Liver (tissue), 8 donors: ENCODE measurements at regions not wholly inside any gene's neighbourhood (a gene's known extent, or its start where the extent isn't known, plus 50 kb on each side); places are given as distances from the start of the nearest gene placed in this dataset.

Source experiments
- DNase-seq: peaks from one replicate; pipeline ENCODE4 v3.0.0-alpha.2; 2017; ENCODE audit warnings: low spot score
- H3K27ac ChIP-seq, 2 donors: one replicate each; pipeline ENCODE4 v1.7.0; 2013; ENCODE audit warnings: inconsistent platforms in 2 of 2, low read length in 2 of 2, control low read depth in 1 of 2, low read depth in 1 of 2, mild to moderate bottlenecking in 1 of 2
- H3K27me3 ChIP-seq, 4 donors: one replicate each; pipeline versions ENCODE4 v1.6.1 to v1.7.0; 2013; ENCODE audit warnings: low read length in 3 of 4, inconsistent platforms in 1 of 4, mild to moderate bottlenecking in 1 of 4, moderate library complexity in 1 of 4; ENCODE audit not compliant: control insufficient read depth in 4 of 4, insufficient read depth in 4 of 4
- H3K36me3 ChIP-seq, 4 donors: one replicate each; pipeline versions ENCODE4 v1.6.1 to v1.7.0; 2013; ENCODE audit warnings: low read length in 3 of 4, mild to moderate bottlenecking in 3 of 4, low read depth in 1 of 4, moderate library complexity in 1 of 4; ENCODE audit not compliant: control insufficient read depth in 4 of 4, insufficient read depth in 3 of 4
- H3K4me1 ChIP-seq, 4 donors: one replicate each; pipeline versions ENCODE4 v1.6.1 to v1.7.0; 2013; ENCODE audit warnings: low read length in 3 of 4, mild to moderate bottlenecking in 3 of 4, moderate library complexity in 1 of 4; ENCODE audit not compliant: control insufficient read depth in 4 of 4, insufficient read depth in 4 of 4
- H3K4me3 ChIP-seq, 3 donors: one replicate each; pipeline versions ENCODE4 v1.6.1 to v1.7.0; 2013; ENCODE audit warnings: low read length in 3 of 3, control low read depth in 1 of 3, low read depth in 1 of 3, mild to moderate bottlenecking in 1 of 3
- H3K9ac ChIP-seq, 2 donors: one replicate each; pipeline ENCODE4 v1.7.0; 2013; ENCODE audit warnings: low read length in 2 of 2, mild to moderate bottlenecking in 2 of 2, moderate library complexity in 2 of 2, control low read depth in 1 of 2, low read depth in 1 of 2
- H3K9me3 ChIP-seq, 4 donors: one replicate each; pipeline versions ENCODE4 v1.6.1 to v1.7.0; 2013; ENCODE audit warnings: low read length in 3 of 4; ENCODE audit not compliant: control insufficient read depth in 4 of 4
- CTCF ChIP-seq: fragments of 150-350 bp; IDR thresholded peaks from 2 replicates; pipeline ENCODE4 v1.5.1; 2017; ENCODE audit warnings: improper control_type of control experiment, low read depth, low read length; ENCODE audit not compliant: missing input control
- EGR1 ChIP-seq, 2 donors: IDR thresholded peaks; 2 replicates each; pipeline ENCODE4 v1.6.1; 2016 to 2018; ENCODE audit warnings: antibody characterized with exemption in 2 of 2, low read depth in 2 of 2
- FOXA1 ChIP-seq: IDR thresholded peaks from 2 replicates; pipeline ENCODE4 v1.6.1; 2016; ENCODE audit warnings: antibody characterized with exemption
- FOXA2 ChIP-seq: IDR thresholded peaks from 2 replicates; pipeline ENCODE4 v1.6.1; 2016; ENCODE audit warnings: antibody characterized with exemption
- HNF4A ChIP-seq, 2 donors: conservative IDR thresholded peaks; 2 replicates each; pipeline ENCODE4 v1.6.1; 2016; ENCODE audit warnings: antibody characterized with exemption in 2 of 2, mild to moderate bottlenecking in 2 of 2
- HNF4G ChIP-seq: IDR thresholded peaks from 2 replicates; pipeline ENCODE4 v1.6.1; 2016; ENCODE audit warnings: antibody characterized with exemption
- JUND ChIP-seq, 2 donors: IDR thresholded peaks; 2 replicates each; pipeline ENCODE4 v1.6.1; 2016; ENCODE audit warnings: antibody characterized with exemption in 2 of 2
- MAX ChIP-seq: IDR thresholded peaks from 2 replicates; pipeline ENCODE4 v1.6.1; 2016; ENCODE audit warnings: antibody characterized with exemption
- NR2F2 ChIP-seq: IDR thresholded peaks from 2 replicates; pipeline ENCODE4 v1.6.1; 2016; ENCODE audit warnings: antibody characterized with exemption
- RAD21 ChIP-seq, 2 donors: IDR thresholded peaks; 2 replicates each; pipeline ENCODE4 v1.6.1; 2016; ENCODE audit warnings: antibody characterized with exemption in 2 of 2, mild to moderate bottlenecking in 2 of 2
- REST ChIP-seq: IDR thresholded peaks from 2 replicates; pipeline ENCODE4 v1.6.1; 2016; ENCODE audit warnings: antibody characterized with exemption, mild to moderate bottlenecking
- RXRA ChIP-seq, 2 donors: IDR thresholded peaks; 2 replicates each; pipeline ENCODE4 v1.6.1; 2017 to 2018; ENCODE audit warnings: antibody characterized with exemption in 2 of 2, mild to moderate bottlenecking in 1 of 2
- SP1 ChIP-seq: IDR thresholded peaks from 2 replicates; pipeline ENCODE4 v1.6.1; 2018; ENCODE audit warnings: antibody characterized with exemption, mild to moderate bottlenecking
- TAF1 ChIP-seq: conservative IDR thresholded peaks from 2 replicates; pipeline ENCODE4 v1.6.1; 2016; ENCODE audit warnings: antibody characterized with exemption, mild to moderate bottlenecking
- YY1 ChIP-seq: IDR thresholded peaks from 2 replicates; pipeline ENCODE4 v1.6.1; 2016; ENCODE audit warnings: antibody characterized with exemption, mild to moderate bottlenecking
- ZBTB33 ChIP-seq: IDR thresholded peaks from 2 replicates; pipeline ENCODE4 v1.6.1; 2016; ENCODE audit warnings: antibody characterized with exemption
- WGBS: extraction: QIAGEN DNeasy Blood & Tissue Kit; methylation state at CpG from one replicate; pipeline ENCODE4 v1.1.7; 2013; 5-methylcytosine and 5-hydroxymethylcytosine counted together
- TF ChIP-seq, protein P1 (sequence below): IDR thresholded peaks from 2 replicates; pipeline ENCODE4 v1.6.1; 2016; ENCODE audit warnings: antibody characterized with exemption
- donor health status: healthy.
- donor health status: healthy.
- donor health status: healthy.
- donor health status: healthy.
- donor health status: healthy.

DNA sequence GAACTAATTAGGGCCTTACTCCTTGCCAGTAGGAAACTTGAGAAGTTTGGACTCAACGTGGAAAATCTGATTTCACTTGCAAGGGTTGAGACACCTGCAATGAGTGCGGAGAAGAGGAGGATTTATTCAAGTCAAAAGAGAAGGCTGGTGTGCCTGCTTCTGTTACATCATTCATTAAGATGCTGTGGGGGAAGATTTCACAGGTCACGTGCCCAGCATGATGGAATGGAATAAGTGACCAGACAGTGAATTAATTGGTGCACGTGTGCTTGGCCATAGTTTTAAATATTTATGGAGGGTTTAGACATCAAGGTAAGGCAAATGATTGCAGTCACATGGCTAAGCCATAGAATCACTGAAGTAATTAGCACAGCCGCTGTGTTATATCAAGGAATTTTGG, 155.0 kb downstream of the C7orf25 start:
- Histone ChIP-seq H3K9me3 (peaks cover 0 to 5% (median 4%) of the 10 kb centered on the region in 4 donors), H3K27ac (no peak overlapping the region), H3K9ac (no peak overlapping the region), H3K36me3 (no peaks in the 10 kb centered on the region), H3K27me3 (no peaks in the 10 kb centered on the region), H3K4me1 (no peaks in the 10 kb centered on the region), H3K4me3 (no peak overlapping the region)
- TF ChIP-seq HNF4A (conservative IDR thresholded peaks at IDR 0.05) = no peak
- TF ChIP-seq TAF1 = no peak
- TF ChIP-seq HNF4G = no peak
- TF ChIP-seq CTCF = no peak
- TF ChIP-seq MAX = no peak
- no peak for TF ChIP-seq YY1
- TF ChIP-seq SP1 = no peak
- TF ChIP-seq REST = no peak
- TF ChIP-seq FOXA1 = no peak
- TF ChIP-seq, protein P1, sequence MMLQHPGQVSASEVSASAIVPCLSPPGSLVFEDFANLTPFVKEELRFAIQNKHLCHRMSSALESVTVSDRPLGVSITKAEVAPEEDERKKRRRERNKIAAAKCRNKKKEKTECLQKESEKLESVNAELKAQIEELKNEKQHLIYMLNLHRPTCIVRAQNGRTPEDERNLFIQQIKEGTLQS = no peak
- no peak for TF ChIP-seq RXRA (IDR thresholded peaks at IDR 0.05)
- no peak for TF ChIP-seq NR2F2
- TF ChIP-seq FOXA2 = no peak
- TF ChIP-seq ZBTB33 = no peak
- WGBS = 73% methylated on average over 5 of the region's 5 CpGs
- no peak for DNase-seq

- no peak for DNase-seq
- no peak overlapping the region for H3K27ac ChIP-seq
- no peaks in the 10 kb centered on the region for H3K4me1 ChIP-seq
- peaks cover 0 to 5% (median 2%) of the 10 kb centered on the region in 4 donors for H3K9me3 ChIP-seq
- H3K9ac ChIP-seq = no peak overlapping the region
- H3K36me3 ChIP-seq = no peaks in the 10 kb centered on the region
- H3K27me3 ChIP-seq = no peaks in the 10 kb centered on the region
- H3K4me3 ChIP-seq = no peak overlapping the region
- WGBS = 48% methylated on average over 3 of the region's 3 CpGs
- no peak for TF ChIP-seq FOXA1
- no peak for TF ChIP-seq SP1
- TF ChIP-seq RXRA (IDR thresholded peaks at IDR 0.05) = no peak
- peak; percentile 96 for TF ChIP-seq NR2F2
- no peak for TF ChIP-seq JUND (IDR thresholded peaks at IDR 0.05)
- TF ChIP-seq HNF4G = no peak
- no peak for TF ChIP-seq REST
- no peak for TF ChIP-seq RAD21 (IDR thresholded peaks at IDR 0.05)
- TF ChIP-seq EGR1 (IDR thresholded peaks at IDR 0.05; ENCODE audit: low read depth in 2 of 2) = no peak
Measured at GRCh38 chr7:42753811-42754363, 158.0 kb downstream of the C7orf25 start.
